ENCODE measurements at regions not wholly inside any gene's neighbourhood (a gene's known extent, or its start where the extent isn't known, plus 50 kb on each side); places are given as distances from the start of the nearest gene placed in this dataset.
A peak's percentile ranks its signal among the peaks of the same experiment; 100 is the strongest.
"Not testable (repeated sequence)": the region's sequence is repeated elsewhere in the genome, so short reads cannot be mapped to it uniquely, and the experiment has no call there.

GRCh38 chr5:154642499-154643245, 112.5 kb upstream of the LARP1 start:
- no peak for TF ChIP-seq POLR2AphosphoS5 (IDR thresholded peaks at IDR 0.05; ENCODE audit: insufficient read depth in 1 of 2, low read depth in 1 of 2)
- TF ChIP-seq POLR2A (IDR thresholded peaks at IDR 0.05), result no peak
- TF ChIP-seq CTCF (IDR thresholded peaks at IDR 0.05), result peak in 1 of 3 experiments; percentile 20
- Histone ChIP-seq H3K36me3 (no peaks in the 10 kb centered on the region), H3K9me3 (no peaks in the 10 kb centered on the region), H3K27ac (no peak overlapping the region), H3K4me3 (no peak overlapping the region), H3K27me3 (no peaks in the 10 kb centered on the region), H3K4me1 (peaks cover 6% of the 10 kb centered on the region)
- no peak for DNase-seq (ENCODE audit: extremely low spot score in 2 of 2)
- intact Hi-C loops (cut with DNase I), result no loop called here

DNA sequence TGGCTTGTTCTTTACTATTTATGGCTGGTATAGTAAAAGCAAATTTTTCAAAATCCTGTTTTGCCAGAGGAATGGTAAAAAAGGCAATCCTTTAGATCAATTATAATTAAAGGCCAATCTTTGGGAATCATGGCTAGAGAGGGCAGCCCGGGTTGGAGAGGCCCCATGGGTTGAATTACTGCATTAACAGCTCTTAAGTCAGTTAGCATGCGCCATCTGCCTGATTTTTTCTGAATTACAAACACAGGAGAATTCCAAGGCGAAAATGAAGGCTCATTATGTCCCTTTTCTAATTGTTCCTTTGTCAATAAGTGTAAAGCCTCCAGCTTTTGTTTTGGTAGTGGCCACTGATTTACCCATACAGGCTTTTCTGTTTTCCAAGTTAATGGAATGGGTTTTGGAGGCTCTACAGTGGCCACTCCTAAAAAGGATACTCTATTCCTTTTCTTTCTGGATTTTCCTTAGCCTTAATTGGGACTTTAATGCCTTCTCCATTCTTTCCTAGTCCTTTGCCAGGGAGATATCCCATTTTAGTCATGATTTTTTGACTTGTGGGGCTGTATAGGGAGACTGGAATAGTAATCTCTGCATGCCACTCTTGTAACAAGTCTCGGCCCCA, 114.9 kb upstream of the LARP1 start:
- intact Hi-C loops (cut with DNase I); H3K36me3 ChIP-seq; H3K27me3 ChIP-seq; H3K27ac ChIP-seq; H3K4me1 ChIP-seq; DNase-seq (ENCODE audit: extremely low spot score in 2 of 2); H3K9me3 ChIP-seq; H3K4me3 ChIP-seq: not testable (repeated sequence)
- TF ChIP-seq CTCF (IDR thresholded peaks at IDR 0.05), result peak in 2 of 3 experiments; percentile 35 to 51

DNA sequence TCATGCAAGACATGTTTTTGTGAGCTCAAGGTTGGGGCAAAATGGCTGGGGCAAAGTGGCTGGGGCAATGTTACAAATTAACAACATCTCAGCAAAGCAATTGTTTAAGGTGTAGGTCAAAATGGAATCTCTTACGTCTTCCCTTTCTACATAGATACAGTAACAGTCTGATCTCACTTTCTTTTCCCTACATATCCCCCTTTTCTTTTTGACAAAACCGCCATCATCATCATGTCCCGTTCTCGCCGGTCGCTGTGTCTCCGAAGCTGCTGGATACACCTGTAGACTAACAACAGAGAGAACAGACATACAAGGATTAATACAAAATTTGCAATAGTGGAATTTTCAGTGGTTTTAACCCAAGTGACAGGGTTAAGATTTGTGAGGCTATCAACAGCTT, 118.4 kb upstream of the LARP1 start:
- H3K27me3 ChIP-seq; H3K4me3 ChIP-seq; DNase-seq (ENCODE audit: extremely low spot score in 2 of 2); H3K36me3 ChIP-seq; H3K9me3 ChIP-seq; H3K4me1 ChIP-seq; intact Hi-C loops (cut with DNase I); H3K27ac ChIP-seq: not testable (repeated sequence)

DNA sequence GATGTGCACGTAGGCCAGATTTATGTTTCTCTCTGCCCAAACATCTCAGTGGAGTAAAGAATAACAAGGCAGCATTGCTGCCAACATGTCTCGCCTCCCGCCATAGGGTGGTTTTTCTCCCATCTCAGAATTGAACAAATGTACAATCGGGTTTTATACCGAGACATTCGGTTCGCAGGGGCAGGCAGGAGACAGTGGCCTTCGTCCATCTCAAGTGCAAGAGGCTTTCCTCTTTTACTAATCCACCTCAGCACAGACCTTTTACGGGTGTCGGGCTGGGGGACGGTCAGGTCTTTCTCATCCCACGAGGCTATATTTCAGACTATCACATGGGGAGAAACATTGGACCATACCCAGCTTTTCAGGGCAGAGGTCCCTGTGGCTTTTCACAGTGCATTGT, 118.9 kb upstream of the LARP1 start:
- H3K27ac ChIP-seq; H3K9me3 ChIP-seq; H3K4me3 ChIP-seq; intact Hi-C loops (cut with DNase I); H3K27me3 ChIP-seq; H3K36me3 ChIP-seq; DNase-seq (ENCODE audit: extremely low spot score in 2 of 2); H3K4me1 ChIP-seq: not testable (repeated sequence)

DNA sequence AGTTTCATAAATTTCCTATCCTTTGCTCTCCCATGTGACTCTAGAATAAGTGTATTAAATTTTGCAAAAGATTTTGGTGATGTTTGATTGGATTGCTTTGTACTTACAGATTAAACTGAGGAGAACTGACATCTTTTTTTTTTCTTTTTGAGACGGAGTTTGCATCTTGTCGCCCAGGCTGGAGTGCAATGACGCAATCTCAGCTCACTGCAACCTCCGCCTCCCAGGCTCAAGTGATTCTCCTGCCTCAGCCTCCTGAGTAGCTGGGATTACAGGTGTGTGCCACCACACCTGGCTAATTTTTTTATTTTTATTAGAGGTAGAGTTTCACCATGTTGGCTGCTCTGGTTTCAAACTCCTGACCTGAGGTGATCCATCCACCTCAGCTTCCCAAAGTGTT, 121.4 kb upstream of the LARP1 start:
- H3K27ac ChIP-seq; DNase-seq (ENCODE audit: extremely low spot score in 2 of 2); H3K36me3 ChIP-seq; H3K4me1 ChIP-seq; intact Hi-C loops (cut with DNase I); H3K9me3 ChIP-seq; H3K27me3 ChIP-seq; H3K4me3 ChIP-seq: not testable (repeated sequence)

DNA sequence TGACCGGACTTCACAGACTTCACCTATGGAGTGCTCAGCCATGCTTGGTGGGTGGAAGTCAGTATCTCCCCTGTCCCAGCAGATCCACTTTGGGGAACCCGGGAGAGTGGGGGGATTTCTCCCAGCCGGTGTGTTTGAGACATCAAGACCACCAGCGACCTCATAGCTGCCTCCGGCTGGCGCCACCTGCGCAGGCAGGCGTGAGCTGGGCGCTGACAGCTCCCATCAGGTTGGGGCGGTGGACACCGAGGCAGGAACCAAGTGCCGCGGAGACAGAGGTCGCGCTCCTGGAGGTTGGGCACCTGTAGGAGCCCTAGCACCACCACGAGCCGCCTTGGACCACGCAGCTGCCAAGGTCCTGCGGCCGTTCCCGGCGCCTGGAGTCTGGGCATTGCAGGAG, 124.0 kb upstream of the LARP1 start:
- no peak for DNase-seq (ENCODE audit: extremely low spot score in 2 of 2)
- TF ChIP-seq POLR2AphosphoS5 (IDR thresholded peaks at IDR 0.05; ENCODE audit: insufficient read depth in 1 of 2, low read depth in 1 of 2) (no peak), CTCF (IDR thresholded peaks at IDR 0.05) (no peak), POLR2A (IDR thresholded peaks at IDR 0.05) (no peak)
- intact Hi-C loops (cut with DNase I), result no loop called here
- Histone ChIP-seq H3K4me1 (peaks cover 22% of the 10 kb centered on the region), H3K36me3 (no peaks in the 10 kb centered on the region), H3K9me3 (no peaks in the 10 kb centered on the region), H3K27ac (no peak overlapping the region), H3K27me3 (no peaks in the 10 kb centered on the region), H3K4me3 (no peak overlapping the region)

All from vagina (tissue), 2 donors.